HL-60 (cell line): ENCODE measurements at regions not wholly inside any gene's neighbourhood (a gene's known extent, or its start where the extent isn't known, plus 50 kb on each side); places are given as distances from the start of the nearest gene placed in this dataset.

ENCODE experiments used
- DNase-seq, 2 experiments: peaks; one replicate each; pipeline ENCODE4 v3.0.0-alpha.2; 2010 to 2020; ENCODE audit warnings: low read depth in 1 of 2, low spot score in 1 of 2
- H3K27ac ChIP-seq: fragments of 250-450 bp; sonication (Bioruptor Pico); replicated peaks from 2 replicates; pipeline ENCODE4 v1.5.1; 2020; ENCODE audit warnings: mild to moderate bottlenecking, moderate library complexity
- H3K27me3 ChIP-seq: fragments of 250-450 bp; sonication (Bioruptor Pico); 2 replicates; pipeline ENCODE4 v1.5.1; 2021; ENCODE audit warnings: mild to moderate bottlenecking, moderate library complexity; ENCODE audit not compliant: insufficient read depth, poor library complexity, severe bottlenecking
- H3K4me3 ChIP-seq: replicated peaks from 2 replicates; pipeline ENCODE4 v1.5.1; 2011; ENCODE audit warnings: mild to moderate bottlenecking, control low read depth, low read length; ENCODE audit not compliant: insufficient read depth
- CTCF ChIP-seq: IDR thresholded peaks from one replicate; pipeline ENCODE4 v1.5.1; 2011; ENCODE audit warnings: low read length, control low read depth, inconsistent platforms; ENCODE audit not compliant: insufficient read depth
- GABPA ChIP-seq: IDR thresholded peaks from 2 replicates; pipeline ENCODE4 v1.6.1; 2012; ENCODE audit warnings: low read depth
- POLR2AphosphoS5 ChIP-seq: IDR thresholded peaks from 2 replicates; pipeline ENCODE4 v1.6.1; 2012; ENCODE audit warnings: low read depth
- REST ChIP-seq: IDR thresholded peaks from 2 replicates; pipeline ENCODE4 v1.6.1; 2012; ENCODE audit warnings: low read depth; ENCODE audit not compliant: insufficient replicate concordance
- SPI1 ChIP-seq: IDR thresholded peaks from 2 replicates; pipeline ENCODE4 v1.6.1; 2012; ENCODE audit warnings: low read depth, mild to moderate bottlenecking, borderline replicate concordance

GRCh38 chrX:17994429-17994828 lies 133.3 kb upstream of the RAI2 start:
- H3K27ac ChIP-seq, result no peak overlapping the region
- no peaks in the 10 kb centered on the region for H3K27me3 ChIP-seq
- H3K4me3 ChIP-seq, result no peak overlapping the region
- DNase-seq, result no peak
- TF ChIP-seq POLR2AphosphoS5 (no peak), SPI1 (no peak), GABPA (no peak), CTCF (no peak), REST (no peak)

GRCh38 chrX:17993062-17993461 lies 132.0 kb upstream of the RAI2 start:
- no peak overlapping the region for H3K27ac ChIP-seq
- no peak for DNase-seq
- TF ChIP-seq REST, result no peak
- TF ChIP-seq POLR2AphosphoS5, result no peak
- TF ChIP-seq CTCF, result no peak
- no peak for TF ChIP-seq GABPA
- TF ChIP-seq SPI1, result no peak
- H3K4me3 ChIP-seq, result no peak overlapping the region
- H3K27me3 ChIP-seq, result no peaks in the 10 kb centered on the region

- Histone ChIP-seq H3K27me3 (no peaks in the 10 kb centered on the region), H3K27ac (no peak overlapping the region), H3K4me3 (no peak overlapping the region)
- TF ChIP-seq CTCF (no peak), SPI1 (no peak), REST (no peak), GABPA (no peak), POLR2AphosphoS5 (no peak)
- DNase-seq, result no peak
Measured at GRCh38 chrX:17990532-17990931, 129.4 kb upstream of the RAI2 start.
